RWPE1 (cell line): ENCODE measurements at regions not wholly inside any gene's neighbourhood (a gene's known extent, or its start where the extent isn't known, plus 50 kb on each side); places are given as distances from the start of the nearest gene placed in this dataset.
"Not testable (repeated sequence)": the region's sequence is repeated elsewhere in the genome, so short reads cannot be mapped to it uniquely, and the experiment has no call there.

Source experiments
- CTCF ChIA-PET: fragments of 350-600 bp; sonication (Branson Sonifier 250); formaldehyde crosslinking; extraction: SDS; loops from one replicate; lab custom pipeline; 2021; lab: Yijun Ruan, JAX
- POLR2A ChIA-PET: fragments of 400-600 bp; formaldehyde crosslinking; extraction: SDS; loops from one replicate; lab custom pipeline; 2020; ENCODE audit warnings: antibody characterized with exemption; ENCODE audit not compliant: low non-redundant PET; lab: Yijun Ruan, JAX
- DNase-seq: peaks from one replicate; pipeline ENCODE4 v3.0.0; 2012; ENCODE audit warnings: low spot score
- H3K27ac ChIP-seq: fragments of 450-650 bp; 2 replicates; pipeline ENCODE4 v1.5.1; 2017
- CTCF ChIP-seq: fragments of 450-650 bp; conservative IDR thresholded peaks from 2 replicates; pipeline ENCODE4 v1.5.1; 2017; ENCODE audit warnings: low read depth, mild to moderate bottlenecking

DNA sequence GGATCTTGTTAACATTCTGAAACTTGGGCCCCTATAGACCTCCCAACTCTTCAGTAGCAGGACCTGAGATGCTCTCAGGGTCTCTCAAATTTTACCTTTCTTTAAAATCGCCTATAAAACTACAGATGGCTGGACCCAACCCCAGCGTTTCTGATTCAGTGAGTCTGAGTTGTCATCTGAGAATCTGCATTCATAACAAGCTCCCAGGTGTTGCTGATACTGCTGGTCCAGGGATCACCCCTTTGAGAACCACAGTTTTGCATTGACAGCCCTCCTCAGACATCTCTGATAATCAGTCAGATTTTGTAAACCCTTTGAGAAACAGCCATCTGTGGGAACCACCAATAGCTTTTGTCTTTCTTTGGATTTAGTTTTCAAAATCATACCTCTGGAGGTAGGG lies 315.8 kb downstream of the CYRIA start:
- DNase-seq: no peak
- no peak overlapping the region for H3K27ac ChIP-seq
- no peak for TF ChIP-seq CTCF
- ChIA-PET CTCF (no interaction called here), POLR2A (no interaction called here)

- ChIA-PET CTCF (no interaction called here), POLR2A (no interaction called here)
- TF ChIP-seq CTCF: no peak
- DNase-seq: no peak
- no peak overlapping the region for H3K27ac ChIP-seq
Observed at GRCh38 chr2:16348821-16349515, 316.7 kb downstream of the CYRIA start.

GRCh38 chr2:16346671-16347070 lies 319.0 kb downstream of the CYRIA start:
- ChIA-PET CTCF (no interaction called here), POLR2A (no interaction called here)
- DNase-seq: no peak
- no peak for TF ChIP-seq CTCF
- no peak overlapping the region for H3K27ac ChIP-seq

- POLR2A ChIA-PET, CTCF ChIA-PET, DNase-seq, H3K27ac ChIP-seq: not testable (repeated sequence)
Observed at GRCh38 chr2:16345231-16345630, 320.4 kb downstream of the CYRIA start.

DNA sequence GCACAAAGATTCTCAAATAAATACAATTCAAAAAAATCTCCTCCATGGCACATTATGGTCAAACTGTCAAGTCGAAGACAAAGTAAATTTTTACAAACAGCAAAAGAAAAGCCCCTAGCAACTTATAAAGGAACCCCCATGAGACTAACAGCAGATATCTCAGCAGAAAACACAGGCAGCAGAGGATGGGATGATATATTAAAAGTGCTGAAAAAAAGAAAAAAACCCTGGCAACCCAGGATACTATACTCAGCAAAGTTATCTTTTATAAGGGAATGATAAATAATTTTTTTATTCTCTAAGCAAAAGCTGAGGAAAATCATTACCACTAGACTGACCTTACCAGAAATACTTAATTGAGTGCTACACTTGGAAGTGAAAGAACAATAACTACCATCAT lies 326.4 kb downstream of the CYRIA start:
- CTCF ChIA-PET: interaction anchor here (0.6 to 0.8 kb wide), 2 partner anchors 165 to 217 kb away, joined by 3 to 4 read pairs; no protein-coding TSS in a partner anchor
- no peak overlapping the region for H3K27ac ChIP-seq
- no peak for DNase-seq
- POLR2A ChIA-PET: no interaction called here
- no peak for TF ChIP-seq CTCF

DNA sequence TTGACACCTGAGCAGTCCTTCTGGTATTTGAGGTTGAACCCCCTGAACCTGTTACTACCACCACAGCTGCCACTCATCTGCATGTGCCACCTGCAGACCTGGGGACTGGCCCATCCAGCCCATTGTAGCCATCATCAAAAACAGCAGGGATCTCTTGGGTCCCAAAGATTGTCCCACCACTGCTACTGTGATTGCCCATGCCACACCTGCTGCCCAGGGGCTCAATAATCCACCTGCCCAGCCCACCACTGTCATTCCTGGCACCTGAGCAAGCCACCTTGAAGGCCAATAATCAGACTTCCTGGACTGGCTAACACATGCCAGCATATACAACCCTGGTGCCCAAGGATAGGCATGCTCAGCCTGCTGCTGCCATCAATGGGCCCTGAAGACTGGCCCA lies 327.6 kb downstream of the CYRIA start:
- no peak overlapping the region for H3K27ac ChIP-seq
- POLR2A ChIA-PET: no interaction called here
- no peak for DNase-seq
- CTCF ChIA-PET: no interaction called here
- no peak for TF ChIP-seq CTCF

DNA sequence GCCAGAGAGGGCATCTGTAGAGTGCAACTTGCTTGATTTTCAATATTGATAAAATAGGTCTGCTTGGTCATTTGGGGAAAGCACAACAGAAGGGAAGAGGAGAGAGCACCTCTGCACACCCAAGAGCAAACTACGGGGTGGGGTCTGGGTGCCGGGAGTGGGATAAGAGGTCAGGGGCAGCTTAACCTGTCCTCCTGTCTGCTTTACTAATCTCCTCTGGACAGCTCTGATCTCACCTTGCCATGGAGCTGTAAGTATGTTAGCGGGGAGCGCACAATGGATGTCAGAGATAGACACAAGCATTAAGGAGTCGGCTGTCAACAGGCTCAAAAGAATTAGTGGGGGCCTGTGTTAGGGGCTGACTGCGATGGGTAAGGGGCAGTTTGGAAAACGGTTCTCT lies 328.7 kb downstream of the CYRIA start:
- no peak for DNase-seq
- no peak overlapping the region for H3K27ac ChIP-seq
- ChIA-PET CTCF (no interaction called here), POLR2A (no interaction called here)
- TF ChIP-seq CTCF: no peak
